GM12878 (cell line): ENCODE measurements at regions not wholly inside any gene's neighbourhood (a gene's known extent, or its start where the extent isn't known, plus 50 kb on each side); places are given as distances from the start of the nearest gene placed in this dataset.

ENCODE experiments used
- ATF3 ChIP-seq: IDR thresholded peaks from 2 replicates; pipeline ENCODE4 v1.6.1; 2011; ENCODE audit warnings: low read depth, mild to moderate bottlenecking, low read length, moderate library complexity, borderline replicate concordance; ENCODE audit errors: extremely low read depth
- BRCA1 ChIP-seq: IDR thresholded peaks from 2 replicates; pipeline ENCODE4 v1.6.1; 2011; ENCODE audit warnings: low read depth, low read length, improper control_type of control experiment
- CEBPB ChIP-seq, 2 experiments: fragments of 150-350 bp in 1 of 2; IDR thresholded peaks; 2 replicates each; pipeline ENCODE4 v1.6.1; 2012 to 2014; ENCODE audit warnings: low read depth in 2 of 2, low read length in 2 of 2, borderline replicate concordance in 1 of 2, inconsistent platforms in 1 of 2
- EZH2 ChIP-seq: IDR thresholded peaks from 2 replicates; pipeline ENCODE4 v1.6.1; 2012; ENCODE audit warnings: low read depth, mild to moderate bottlenecking, control low read depth, inconsistent platforms, low read length, borderline replicate concordance; ENCODE audit not compliant: control insufficient read depth
- GABPA ChIP-seq: IDR thresholded peaks from 2 replicates; pipeline ENCODE4 v1.6.1; 2014; ENCODE audit warnings: antibody characterized with exemption, low read depth, mild to moderate bottlenecking, inconsistent platforms
- MEF2B ChIP-seq: fragments of 450-650 bp; IDR thresholded peaks from 2 replicates; pipeline ENCODE4 v1.6.1; 2018; ENCODE audit warnings: mild to moderate bottlenecking, moderate library complexity; ENCODE audit not compliant: partially characterized antibody, poor library complexity, severe bottlenecking
- MXI1 ChIP-seq: fragments of 150-350 bp; IDR thresholded peaks from 2 replicates; pipeline ENCODE4 v1.6.1; 2011; ENCODE audit warnings: low read depth, mild to moderate bottlenecking, inconsistent platforms, low read length, improper control_type of control experiment
- PBX3 ChIP-seq: IDR thresholded peaks from 2 replicates; pipeline ENCODE4 v1.6.1; 2011; ENCODE audit warnings: mild to moderate bottlenecking, low read depth, low read length, moderate library complexity; ENCODE audit not compliant: insufficient replicate concordance
- POLR2AphosphoS5 ChIP-seq: IDR thresholded peaks from 2 replicates; pipeline ENCODE4 v1.6.1; 2011; ENCODE audit warnings: mild to moderate bottlenecking, low read length, inconsistent platforms
- RAD51 ChIP-seq: fragments of 450-650 bp; IDR thresholded peaks from 2 replicates; pipeline ENCODE4 v1.6.1; 2016; ENCODE audit warnings: moderate library complexity, mild to moderate bottlenecking, inconsistent platforms
- RCOR1 ChIP-seq: conservative IDR thresholded peaks from 2 replicates; pipeline ENCODE4 v1.6.1; 2012; ENCODE audit warnings: low read depth, low read length, improper control_type of control experiment
- SMARCA5 ChIP-seq: fragments of 450-650 bp; IDR thresholded peaks from 2 replicates; pipeline ENCODE4 v1.6.1; 2017; ENCODE audit warnings: mild to moderate bottlenecking
- SP1 ChIP-seq: IDR thresholded peaks from one replicate; pipeline ENCODE4 v1.6.1; 2011; ENCODE audit warnings: low read depth, low read length
- TF ChIP-seq, protein P1 (sequence below), 3 experiments: IDR thresholded peaks in 2 of 3; conservative IDR thresholded peaks in 1 of 3; 2 replicates each; pipeline ENCODE4 v1.5.1; 2011; ENCODE audit warnings: low read depth in 3 of 3, low read length in 3 of 3, mild to moderate bottlenecking in 3 of 3, control low read depth in 2 of 3, moderate library complexity in 2 of 3, inconsistent platforms in 1 of 3, mixed read lengths in 1 of 3; ENCODE audit not compliant: control insufficient read depth in 2 of 3, insufficient read depth in 1 of 3; ENCODE audit errors: extremely low read depth in 1 of 3

DNA sequence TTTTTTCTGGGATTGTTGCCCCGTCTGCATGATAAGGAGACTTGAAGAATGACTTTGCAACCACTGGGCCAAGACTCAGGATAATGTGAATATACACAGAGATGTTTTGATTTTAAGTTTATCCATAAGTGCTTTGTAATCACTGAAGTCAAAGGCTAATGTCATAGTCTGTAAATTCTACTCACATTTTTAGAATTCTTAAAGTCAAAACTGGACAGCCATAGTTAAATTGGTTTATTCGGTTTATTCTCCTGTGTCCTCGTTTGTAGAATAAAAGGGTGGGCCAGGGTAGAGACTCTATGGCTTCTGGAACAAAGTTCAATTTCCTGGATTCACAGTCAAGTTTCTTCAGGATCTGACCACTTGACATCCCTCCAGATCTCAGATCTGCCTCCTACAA lies 327.7 kb upstream of the TNC start:
- TF ChIP-seq CEBPB (IDR thresholded peaks at IDR 0.05; ENCODE audit: borderline replicate concordance in 1 of 2, low read depth in 2 of 2, low read length in 2 of 2) (no peak), PBX3 (no peak), EZH2 (no peak), MXI1 (no peak), POLR2AphosphoS5 (no peak), ATF3 (no peak), GABPA (no peak), SP1 (no peak), BRCA1 (no peak), RCOR1 (no peak), SMARCA5 (no peak), RAD51 (no peak), MEF2B (no peak)
- TF ChIP-seq, protein P1, sequence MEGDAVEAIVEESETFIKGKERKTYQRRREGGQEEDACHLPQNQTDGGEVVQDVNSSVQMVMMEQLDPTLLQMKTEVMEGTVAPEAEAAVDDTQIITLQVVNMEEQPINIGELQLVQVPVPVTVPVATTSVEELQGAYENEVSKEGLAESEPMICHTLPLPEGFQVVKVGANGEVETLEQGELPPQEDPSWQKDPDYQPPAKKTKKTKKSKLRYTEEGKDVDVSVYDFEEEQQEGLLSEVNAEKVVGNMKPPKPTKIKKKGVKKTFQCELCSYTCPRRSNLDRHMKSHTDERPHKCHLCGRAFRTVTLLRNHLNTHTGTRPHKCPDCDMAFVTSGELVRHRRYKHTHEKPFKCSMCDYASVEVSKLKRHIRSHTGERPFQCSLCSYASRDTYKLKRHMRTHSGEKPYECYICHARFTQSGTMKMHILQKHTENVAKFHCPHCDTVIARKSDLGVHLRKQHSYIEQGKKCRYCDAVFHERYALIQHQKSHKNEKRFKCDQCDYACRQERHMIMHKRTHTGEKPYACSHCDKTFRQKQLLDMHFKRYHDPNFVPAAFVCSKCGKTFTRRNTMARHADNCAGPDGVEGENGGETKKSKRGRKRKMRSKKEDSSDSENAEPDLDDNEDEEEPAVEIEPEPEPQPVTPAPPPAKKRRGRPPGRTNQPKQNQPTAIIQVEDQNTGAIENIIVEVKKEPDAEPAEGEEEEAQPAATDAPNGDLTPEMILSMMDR (IDR thresholded peaks at IDR 0.05 in 2 of 3, conservative IDR thresholded peaks at IDR 0.05 in 1 of 3; ENCODE audit: control insufficient read depth in 2 of 3, extremely low read depth in 1 of 3, insufficient read depth in 1 of 3, low read depth in 3 of 3, low read length in 3 of 3) = no peak
